ENCODE measurements at regions not wholly inside any gene's neighbourhood (a gene's known extent, or its start where the extent isn't known, plus 50 kb on each side); places are given as distances from the start of the nearest gene placed in this dataset.

- no peak overlapping the region for H3K4me3 ChIP-seq (ENCODE audit: low read depth, low read length)
- in situ Hi-C loops (cut with HindIII; ENCODE audit: low sequenced_read_pairs) = no loop called here
- no peak for TF ChIP-seq CTCF (IDR thresholded peaks at IDR 0.05; ENCODE audit: low read depth, low read length, missing control alignments)
- DNase-seq (ENCODE audit: low read depth) = no peak
Observed at GRCh38 chr1:29532285-29532684, 296.0 kb downstream of the PTPRU start.

- no peak for TF ChIP-seq CTCF (IDR thresholded peaks at IDR 0.05; ENCODE audit: low read depth, low read length, missing control alignments)
- in situ Hi-C loops (cut with HindIII; ENCODE audit: low sequenced_read_pairs) = no loop called here
- H3K4me3 ChIP-seq (ENCODE audit: low read depth, low read length) = no peak overlapping the region
- DNase-seq (ENCODE audit: low read depth) = no peak
Observed at GRCh38 chr1:29531596-29531995, 295.3 kb downstream of the PTPRU start.

GRCh38 chr1:29529677-29530278, 293.5 kb downstream of the PTPRU start:
- in situ Hi-C loops (cut with HindIII; ENCODE audit: low sequenced_read_pairs) = no loop called here
- TF ChIP-seq CTCF (IDR thresholded peaks at IDR 0.05; ENCODE audit: low read depth, low read length, missing control alignments) = no peak
- DNase-seq (ENCODE audit: low read depth) = no peak
- no peak overlapping the region for H3K4me3 ChIP-seq (ENCODE audit: low read depth, low read length)

- H3K4me3 ChIP-seq (ENCODE audit: low read depth, low read length) = no peak overlapping the region
- in situ Hi-C loops (cut with HindIII; ENCODE audit: low sequenced_read_pairs) = no loop called here
- no peak for DNase-seq (ENCODE audit: low read depth)
- TF ChIP-seq CTCF (IDR thresholded peaks at IDR 0.05; ENCODE audit: low read depth, low read length, missing control alignments) = no peak
Observed at GRCh38 chr1:29527314-29528004, 291.1 kb downstream of the PTPRU start.

GRCh38 chr1:29525941-29526340, 289.6 kb downstream of the PTPRU start:
- no peak for DNase-seq (ENCODE audit: low read depth)
- in situ Hi-C loops (cut with HindIII; ENCODE audit: low sequenced_read_pairs) = no loop called here

More at GRCh38 chr1:29525941-29526340, 289.6 kb downstream of the PTPRU start:
- no peak overlapping the region for H3K4me3 ChIP-seq (ENCODE audit: low read depth, low read length)
- TF ChIP-seq CTCF (IDR thresholded peaks at IDR 0.05; ENCODE audit: low read depth, low read length, missing control alignments) = no peak
